Astrocyte of the hippocampus (primary cell): ENCODE measurements at regions not wholly inside any gene's neighbourhood (a gene's known extent, or its start where the extent isn't known, plus 50 kb on each side); places are given as distances from the start of the nearest gene placed in this dataset.
"Not testable (repeated sequence)": the region's sequence is repeated elsewhere in the genome, so short reads cannot be mapped to it uniquely, and the experiment has no call there.

ENCODE experiments used
- DNase-seq: peaks from one replicate; pipeline ENCODE4 v3.0.0; 2011; ENCODE audit warnings: low read depth, low spot score

GRCh38 chr1:232713785-232714184, 83.9 kb upstream of the SIPA1L2 start:
- no peak for DNase-seq

- DNase-seq, result no peak
These were observed 85.2 kb upstream of the SIPA1L2 start for GRCh38 chr1:232715154-232715553.

DNA sequence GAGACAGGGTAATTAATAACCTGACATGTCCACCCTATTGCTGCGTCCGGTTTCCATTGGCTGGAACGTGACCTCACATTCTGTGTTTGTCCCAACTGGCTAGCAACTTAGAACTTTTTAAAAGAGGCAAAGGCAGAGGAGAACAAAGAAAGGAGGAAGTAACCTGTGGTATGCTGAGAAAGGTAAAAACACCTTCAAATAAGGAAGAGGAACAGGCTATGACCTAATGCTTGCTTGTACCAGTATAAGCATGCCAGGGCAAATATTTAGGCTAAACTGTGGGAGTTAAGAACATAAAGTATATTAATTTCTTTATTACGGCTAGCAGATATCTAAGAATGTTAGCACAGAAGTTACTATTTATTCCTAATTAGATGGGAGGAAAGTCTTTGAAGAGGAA, 87.3 kb upstream of the MAP10 start:
- not testable (repeated sequence) for DNase-seq

- peak; percentile 26 for DNase-seq
These were observed 86.0 kb upstream of the MAP10 start for GRCh38 chr1:232718928-232719927.

DNA sequence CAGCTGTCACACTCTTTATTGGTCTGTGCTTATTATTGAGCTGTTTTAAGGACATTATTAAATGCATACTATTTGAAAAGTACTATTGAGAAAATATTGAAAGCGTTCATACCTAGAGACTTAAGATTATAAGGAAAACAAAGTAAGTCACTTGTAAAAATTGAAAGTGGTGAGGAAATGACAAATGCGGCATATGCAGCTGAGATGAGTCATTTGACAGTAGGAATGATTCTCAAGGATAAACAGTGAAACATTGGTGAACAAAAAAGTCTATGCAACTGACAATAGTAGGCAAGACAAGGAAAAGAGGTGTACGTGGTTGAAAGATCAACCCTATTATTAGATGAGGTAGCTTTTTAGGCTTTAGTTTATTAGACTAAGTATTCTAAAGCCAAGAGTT, 82.6 kb upstream of the MAP10 start:
- DNase-seq, result no peak

DNA sequence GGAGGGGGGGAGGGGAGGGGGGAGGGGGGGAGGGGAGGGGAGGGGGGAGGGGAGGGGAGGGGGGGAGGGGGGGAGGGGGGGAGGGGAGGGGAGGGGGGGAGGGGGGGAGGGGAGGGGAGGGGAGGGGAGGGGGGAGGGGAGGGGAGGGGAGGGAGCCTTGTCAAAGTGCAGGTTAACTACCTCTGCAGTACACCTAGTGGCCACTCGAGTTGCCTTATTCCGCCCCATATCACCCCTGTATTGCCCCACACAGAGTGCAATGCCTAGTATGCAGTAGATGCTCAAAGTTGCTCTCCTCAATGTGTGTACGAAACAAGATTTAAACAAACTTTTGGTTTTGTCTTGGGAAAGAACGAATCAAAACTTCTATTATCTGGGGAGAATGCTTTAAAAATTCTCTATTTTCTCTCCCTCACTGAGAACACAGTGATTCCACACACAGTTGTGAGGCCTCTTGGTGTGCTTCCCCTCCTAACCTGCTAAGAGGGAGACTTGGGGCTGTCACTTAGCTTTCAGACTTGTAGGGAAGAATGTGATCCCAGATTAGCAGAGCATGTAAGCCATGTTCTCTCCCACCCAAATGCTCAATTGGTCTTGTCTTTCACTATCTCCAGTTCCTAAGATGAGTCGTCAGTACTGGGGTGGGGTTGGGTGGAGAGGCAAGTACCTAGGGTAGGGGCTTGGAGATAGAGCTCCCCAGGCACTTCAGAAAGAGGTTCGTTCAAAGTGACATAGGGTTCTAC, 79.7 kb upstream of the MAP10 start:
- no peak for DNase-seq

DNA sequence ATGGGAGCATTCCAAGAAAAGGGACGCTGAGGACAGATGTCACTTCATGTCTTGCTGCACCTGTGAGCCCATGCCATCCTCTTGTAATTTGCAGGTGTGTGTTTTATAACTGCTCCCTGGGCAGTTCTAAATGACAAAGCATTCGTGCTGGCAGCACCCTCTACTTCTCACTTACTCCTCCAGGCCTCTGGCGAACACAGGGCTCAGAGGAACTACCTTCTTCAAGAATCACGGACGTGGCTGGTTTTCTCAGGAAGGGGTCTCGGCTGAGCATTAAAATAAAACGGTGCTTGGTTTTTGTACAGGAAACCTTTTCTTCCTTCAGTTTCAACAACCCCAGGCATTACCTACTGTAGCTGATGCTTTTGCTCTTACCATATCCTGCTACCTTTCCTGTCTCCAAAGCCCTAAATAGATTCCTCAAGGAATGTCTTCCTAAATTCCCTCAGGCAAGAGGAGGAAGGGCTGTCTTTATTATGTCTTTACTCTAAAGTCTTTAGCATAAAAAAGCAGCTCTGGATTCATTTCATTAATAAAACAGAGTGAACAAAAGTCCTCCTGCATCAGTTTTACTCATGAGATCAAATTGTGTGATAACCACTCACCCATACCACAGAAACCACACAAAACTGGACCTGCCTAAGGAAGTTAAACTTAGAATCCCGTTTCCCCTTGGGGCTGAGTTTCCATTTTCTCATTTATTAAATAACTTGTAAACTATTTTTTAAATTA, 79.0 kb upstream of the MAP10 start:
- DNase-seq, result peak; percentile 70

- no peak for DNase-seq
These were observed 76.5 kb upstream of the MAP10 start for GRCh38 chr1:232728507-232729263.

GRCh38 chr1:232732344-232732910, 72.8 kb upstream of the MAP10 start:
- no peak for DNase-seq

GRCh38 chr1:232737917-232738316, 67.3 kb upstream of the MAP10 start:
- no peak for DNase-seq

- no peak for DNase-seq
These were observed 61.2 kb upstream of the MAP10 start for GRCh38 chr1:232743999-232744398.

GRCh38 chr1:232744847-232745246, 60.4 kb upstream of the MAP10 start:
- no peak for DNase-seq

GRCh38 chr1:232745698-232746097, 59.5 kb upstream of the MAP10 start:
- peak; percentile 60 for DNase-seq

- DNase-seq, result no peak
These were observed 56.3 kb upstream of the MAP10 start for GRCh38 chr1:232748910-232749368.

- no peak for DNase-seq
These were observed 53.6 kb upstream of the MAP10 start for GRCh38 chr1:232751393-232752140.

DNA sequence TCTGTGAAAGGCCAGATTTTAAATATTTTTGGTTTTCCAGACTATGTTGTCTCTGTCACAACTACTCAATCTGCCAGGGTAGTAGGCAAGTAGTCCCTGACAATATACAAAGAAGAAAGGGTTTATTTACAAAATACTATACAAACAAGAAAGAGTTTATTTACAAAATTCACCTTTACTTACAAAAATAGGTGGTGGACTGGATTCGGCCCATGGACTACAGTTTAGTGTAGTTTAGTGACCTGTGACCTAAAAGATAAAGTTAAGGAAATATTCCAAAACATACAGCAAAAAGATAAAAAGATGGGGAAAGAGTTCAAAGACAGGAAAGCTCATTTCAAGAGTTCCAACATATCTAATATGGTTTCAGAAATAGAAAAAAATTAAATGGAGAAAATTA, 52.9 kb upstream of the MAP10 start:
- DNase-seq, result no peak

GRCh38 chr1:232754930-232755329, 50.3 kb upstream of the MAP10 start:
- DNase-seq, result no peak
